Lower lobe of right lung (tissue), 2 donors: ENCODE measurements at regions not wholly inside any gene's neighbourhood (a gene's known extent, or its start where the extent isn't known, plus 50 kb on each side); places are given as distances from the start of the nearest gene placed in this dataset.

Experiments
- ATAC-seq, 2 donors: fragments of 200-7000 bp; cut with Tn5 transposase; one replicate each; pipeline ENCODE4 v1.9.1; 2020 to 2022; ENCODE audit warnings: mild to moderate bottlenecking in 2 of 2, moderate library complexity in 2 of 2
- DNase-seq: peaks from one replicate; pipeline ENCODE4 v3.0.0-alpha.2; 2020
- H3K27ac ChIP-seq: fragments of 200-600 bp; one replicate; pipeline ENCODE4 v1.8.0; 2022
- H3K27me3 ChIP-seq: fragments of 200-600 bp; one replicate; pipeline ENCODE4 v1.8.0; 2022; ENCODE audit warnings: low read depth
- H3K36me3 ChIP-seq: fragments of 200-600 bp; one replicate; pipeline ENCODE4 v1.8.0; 2022; ENCODE audit warnings: mild to moderate bottlenecking
- H3K4me1 ChIP-seq: fragments of 200-600 bp; one replicate; pipeline ENCODE4 v1.8.0; 2022
- H3K4me3 ChIP-seq: fragments of 200-600 bp; one replicate; pipeline ENCODE4 v1.8.0; 2022; ENCODE audit warnings: mild to moderate bottlenecking
- H3K9me3 ChIP-seq: fragments of 200-600 bp; one replicate; pipeline ENCODE4 v1.8.0; 2022
- CTCF ChIP-seq: fragments of 200-600 bp; IDR thresholded peaks from one replicate; pipeline ENCODE4 v1.8.0; 2022; ENCODE audit warnings: antibody characterized with exemption, mild to moderate bottlenecking
- intact Hi-C: fragments of 100-400 bp; cut with DNase I; formaldehyde crosslinking; loops from one replicate; pipeline ENCODE4 v1.11.0; 2022
- donor health status: DM: no; HTN: yes; CAD: no; lungs with severe emphysema.

GRCh38 chrX:124796989-124797388 lies 450.6 kb downstream of the SH2D1A start:
- Histone ChIP-seq H3K4me3 (no peak overlapping the region), H3K36me3 (no peaks in the 10 kb centered on the region), H3K27me3 (no peaks in the 10 kb centered on the region), H3K4me1 (no peaks in the 10 kb centered on the region), H3K27ac (no peak overlapping the region), H3K9me3 (peaks cover 3% of the 10 kb centered on the region)
- no peak for TF ChIP-seq CTCF
- DNase-seq: no peak
- ATAC-seq: no peak
- intact Hi-C loops: no loop called here

- H3K27me3 ChIP-seq: no peaks in the 10 kb centered on the region
- H3K4me3 ChIP-seq: no peak overlapping the region
- TF ChIP-seq CTCF: no peak
- no peaks in the 10 kb centered on the region for H3K9me3 ChIP-seq
- H3K36me3 ChIP-seq: no peaks in the 10 kb centered on the region
- no peaks in the 10 kb centered on the region for H3K4me1 ChIP-seq
- intact Hi-C loops: no loop called here
- no peak for ATAC-seq
- DNase-seq: no peak
- H3K27ac ChIP-seq: no peak overlapping the region
These were observed 458.6 kb downstream of the SH2D1A start for GRCh38 chrX:124804962-124805361.

- no peaks in the 10 kb centered on the region for H3K27me3 ChIP-seq
- DNase-seq (no peak), ATAC-seq (no peak)
- no peak for TF ChIP-seq CTCF
- no peaks in the 10 kb centered on the region for H3K36me3 ChIP-seq
- no peak overlapping the region for H3K27ac ChIP-seq
- intact Hi-C loops: no loop called here
- H3K4me1 ChIP-seq: no peaks in the 10 kb centered on the region
- no peaks in the 10 kb centered on the region for H3K9me3 ChIP-seq
- H3K4me3 ChIP-seq: no peak overlapping the region
These were observed 459.1 kb downstream of the SH2D1A start for GRCh38 chrX:124805486-124805885.

GRCh38 chrX:124814106-124814505 lies 467.7 kb downstream of the SH2D1A start:
- Histone ChIP-seq H3K4me1 (no peaks in the 10 kb centered on the region), H3K27ac (no peak overlapping the region), H3K9me3 (no peaks in the 10 kb centered on the region), H3K27me3 (no peaks in the 10 kb centered on the region), H3K36me3 (no peaks in the 10 kb centered on the region), H3K4me3 (no peak overlapping the region)
- intact Hi-C loops: no loop called here
- no peak for TF ChIP-seq CTCF
- ATAC-seq: no peak
- no peak for DNase-seq

GRCh38 chrX:124818033-124818432 lies 471.7 kb downstream of the SH2D1A start:
- ATAC-seq: no peak
- no peak for DNase-seq
- H3K9me3 ChIP-seq: no peaks in the 10 kb centered on the region
- H3K4me1 ChIP-seq: no peaks in the 10 kb centered on the region
- no peak overlapping the region for H3K27ac ChIP-seq
- intact Hi-C loops: no loop called here
- no peaks in the 10 kb centered on the region for H3K27me3 ChIP-seq
- no peaks in the 10 kb centered on the region for H3K36me3 ChIP-seq
- TF ChIP-seq CTCF: no peak
- H3K4me3 ChIP-seq: no peak overlapping the region

GRCh38 chrX:124818764-124819163 lies 472.4 kb downstream of the SH2D1A start:
- Histone ChIP-seq H3K4me1 (no peaks in the 10 kb centered on the region), H3K36me3 (no peaks in the 10 kb centered on the region), H3K4me3 (no peak overlapping the region), H3K27ac (no peak overlapping the region), H3K27me3 (no peaks in the 10 kb centered on the region), H3K9me3 (no peaks in the 10 kb centered on the region)
- DNase-seq: no peak
- no peak for TF ChIP-seq CTCF
- intact Hi-C loops: no loop called here
- ATAC-seq: no peak
